ENCODE measurements at regions not wholly inside any gene's neighbourhood (a gene's known extent, or its start where the extent isn't known, plus 50 kb on each side); places are given as distances from the start of the nearest gene placed in this dataset.

GRCh38 chr1:14352897-14353296 is 245.6 kb upstream of the KAZN start:
- TF ChIP-seq EZH2 (IDR thresholded peaks at IDR 0.05; ENCODE audit: borderline replicate concordance) (no peak), CTCF (IDR thresholded peaks at IDR 0.05; ENCODE audit: poor library complexity) (no peak)

Data from hepatocyte (in vitro differentiated cells).